Neural cell (in vitro differentiated cells): ENCODE measurements at regions not wholly inside any gene's neighbourhood (a gene's known extent, or its start where the extent isn't known, plus 50 kb on each side); places are given as distances from the start of the nearest gene placed in this dataset.

Experiments
- H2AFZ ChIP-seq: fragments of 200-600, 300-800 bp; sonication (generic), shearing (Covaris generic); 2 replicates; pipeline ENCODE4 v1.6.0; 2014; ENCODE audit warnings: low read depth, mild to moderate bottlenecking, antibody characterized with exemption, low read length, moderate library complexity
- H3F3A ChIP-seq: fragments of 200-600 bp; shearing (Covaris generic); 2 replicates; pipeline ENCODE4 v1.6.1; 2016; ENCODE audit warnings: mild to moderate bottlenecking, moderate library complexity, mixed read lengths, antibody characterized with exemption, low read length; ENCODE audit not compliant: insufficient read depth, poor library complexity, severe bottlenecking
- H3K27ac ChIP-seq: fragments of 200-600, 300-800 bp; sonication (generic), shearing (Covaris generic); 2 replicates; pipeline ENCODE4 v1.5.1; 2014; ENCODE audit warnings: mild to moderate bottlenecking, low read length, moderate library complexity
- H3K27me3 ChIP-seq: fragments of 300-800, 200-600 bp; sonication (generic), shearing (Covaris generic); 2 replicates; pipeline ENCODE4 v1.6.0; 2014; ENCODE audit warnings: mild to moderate bottlenecking, low read depth, low read length, moderate library complexity; ENCODE audit not compliant: insufficient read depth
- H3K36me3 ChIP-seq: fragments of 300-800, 200-600 bp; sonication (generic), shearing (Covaris generic); 2 replicates; pipeline ENCODE4 v1.5.1; 2014; ENCODE audit warnings: mild to moderate bottlenecking, antibody characterized with exemption, low read length, moderate library complexity; ENCODE audit not compliant: insufficient read depth
- H3K4me2 ChIP-seq: fragments of 300-800, 200-600 bp; sonication (generic), shearing (Covaris generic); 2 replicates; pipeline ENCODE4 v1.6.0; 2014; ENCODE audit warnings: mild to moderate bottlenecking, low read length
- H3K4me3 ChIP-seq: fragments of 300-800, 200-600 bp; sonication (generic), shearing (Covaris generic); 2 replicates; pipeline ENCODE4 v1.5.1; 2014; ENCODE audit warnings: mild to moderate bottlenecking, low read length, moderate library complexity
- H3K79me2 ChIP-seq: fragments of 200-600 bp; shearing (Covaris generic); replicated peaks from 2 replicates; pipeline ENCODE4 v1.6.0; 2014; ENCODE audit warnings: mild to moderate bottlenecking, low read length, moderate library complexity; ENCODE audit not compliant: insufficient read depth
- H3K9ac ChIP-seq: fragments of 300-800, 200-600 bp; sonication (generic), shearing (Covaris generic); 2 replicates; pipeline ENCODE4 v1.6.1; 2016; ENCODE audit warnings: mild to moderate bottlenecking, low read length, mixed read lengths
- H3K9me2 ChIP-seq: fragments of 200-600 bp; shearing (Covaris generic); 2 replicates; pipeline ENCODE4 v1.6.1; 2016; ENCODE audit warnings: mild to moderate bottlenecking, low read length, mixed read lengths; ENCODE audit not compliant: insufficient read depth
- H3K9me3 ChIP-seq: fragments of 200-600, 300-800 bp; sonication (generic), shearing (Covaris generic); 2 replicates; pipeline ENCODE4 v1.6.1; 2016; ENCODE audit warnings: mild to moderate bottlenecking, mixed run types, low read length, moderate library complexity, mixed read lengths
- H4K20me1 ChIP-seq: fragments of 200-600 bp; shearing (Covaris generic); 2 replicates; pipeline ENCODE4 v1.6.1; 2016; ENCODE audit warnings: mild to moderate bottlenecking, mixed run types; ENCODE audit not compliant: insufficient read depth
- CTCF ChIP-seq: fragments of 450-650 bp; IDR thresholded peaks from 2 replicates; pipeline ENCODE4 v1.5.1; 2014; ENCODE audit warnings: antibody characterized with exemption, mild to moderate bottlenecking, moderate library complexity; ENCODE audit not compliant: poor library complexity, severe bottlenecking
- EP300 ChIP-seq: fragments of 450-650 bp; conservative IDR thresholded peaks from 2 replicates; pipeline ENCODE4 v1.6.1; 2014; ENCODE audit warnings: antibody characterized with exemption, mild to moderate bottlenecking, moderate library complexity; ENCODE audit not compliant: poor library complexity, severe bottlenecking
- EZH2 ChIP-seq: fragments of 200-600, 300-800 bp; shearing (Covaris generic), sonication (generic); IDR thresholded peaks from 2 replicates; pipeline ENCODE4 v1.6.1; 2014; ENCODE audit warnings: antibody characterized with exemption, low read length, borderline replicate concordance, mild to moderate bottlenecking; ENCODE audit not compliant: insufficient read depth, poor library complexity, severe bottlenecking
- MXI1 ChIP-seq: fragments of 450-650 bp; conservative IDR thresholded peaks from 2 replicates; pipeline ENCODE4 v1.6.1; 2014; ENCODE audit warnings: antibody characterized with exemption, mild to moderate bottlenecking; ENCODE audit not compliant: poor library complexity, severe bottlenecking
- POLR2AphosphoS5 ChIP-seq: IDR thresholded peaks from 2 replicates; pipeline ENCODE4 v1.6.1; 2012
- RAD21 ChIP-seq: fragments of 450-650 bp; conservative IDR thresholded peaks from 2 replicates; pipeline ENCODE4 v1.6.1; 2014; ENCODE audit warnings: antibody characterized with exemption, mild to moderate bottlenecking, moderate library complexity
- REST ChIP-seq: IDR thresholded peaks from 2 replicates; pipeline ENCODE4 v1.6.1; 2012; ENCODE audit warnings: borderline replicate concordance
- SMC3 ChIP-seq: fragments of 450-650 bp; conservative IDR thresholded peaks from 2 replicates; pipeline ENCODE4 v1.6.1; 2014; ENCODE audit warnings: antibody characterized with exemption, mild to moderate bottlenecking, moderate library complexity; ENCODE audit not compliant: poor library complexity
- TAF1 ChIP-seq: IDR thresholded peaks from 2 replicates; pipeline ENCODE4 v1.6.1; 2012; ENCODE audit warnings: low read depth

- no peak overlapping the region for H3K27ac ChIP-seq
- TF ChIP-seq RAD21 (no peak), SMC3 (no peak), EZH2 (no peak), REST (no peak), CTCF (no peak), EP300 (no peak), POLR2AphosphoS5 (no peak), TAF1 (no peak), MXI1 (no peak)
- H3K9ac ChIP-seq, result no peak overlapping the region
- H2AFZ ChIP-seq, result no peak overlapping the region
- no peaks in the 10 kb centered on the region for H4K20me1 ChIP-seq
- H3K4me2 ChIP-seq, result no peak overlapping the region
- H3K9me3 ChIP-seq, result no peaks in the 10 kb centered on the region
- H3F3A ChIP-seq, result no peaks in the 10 kb centered on the region
- no peaks in the 10 kb centered on the region for H3K9me2 ChIP-seq
- no peak overlapping the region for H3K4me3 ChIP-seq
- no peaks in the 10 kb centered on the region for H3K27me3 ChIP-seq
- no peaks in the 10 kb centered on the region for H3K36me3 ChIP-seq
- H3K79me2 ChIP-seq, result no peaks in the 10 kb centered on the region
These were observed 163.4 kb upstream of the PLPPR1 start for GRCh38 chr9:100865111-100865510.

- no peaks in the 10 kb centered on the region for H3K9me3 ChIP-seq
- no peak overlapping the region for H2AFZ ChIP-seq
- no peak overlapping the region for H3K27ac ChIP-seq
- no peaks in the 10 kb centered on the region for H3K79me2 ChIP-seq
- H3K9me2 ChIP-seq, result no peaks in the 10 kb centered on the region
- H3K27me3 ChIP-seq, result no peaks in the 10 kb centered on the region
- no peaks in the 10 kb centered on the region for H3K36me3 ChIP-seq
- TF ChIP-seq MXI1, result no peak
- no peak for TF ChIP-seq EZH2
- TF ChIP-seq REST, result no peak
- TF ChIP-seq TAF1, result no peak
- no peak for TF ChIP-seq POLR2AphosphoS5
- no peak for TF ChIP-seq RAD21
- TF ChIP-seq CTCF, result no peak
- no peak for TF ChIP-seq SMC3
- no peak for TF ChIP-seq EP300
- H4K20me1 ChIP-seq, result no peaks in the 10 kb centered on the region
- no peak overlapping the region for H3K9ac ChIP-seq
- no peaks in the 10 kb centered on the region for H3F3A ChIP-seq
- H3K4me3 ChIP-seq, result no peak overlapping the region
- no peak overlapping the region for H3K4me2 ChIP-seq
These were observed 162.9 kb upstream of the PLPPR1 start for GRCh38 chr9:100865648-100866047.
